ENCODE measurements at regions not wholly inside any gene's neighbourhood (a gene's known extent, or its start where the extent isn't known, plus 50 kb on each side); places are given as distances from the start of the nearest gene placed in this dataset.

GRCh38 chr16:82260212-82260795, 90.3 kb upstream of the MPHOSPH6 start:
- no peak for DNase-seq (ENCODE audit: low read depth in 4 of 4, low spot score in 3 of 4)

- no peak for DNase-seq (ENCODE audit: low read depth in 4 of 4, low spot score in 3 of 4)
These were observed 89.7 kb upstream of the MPHOSPH6 start for GRCh38 chr16:82259731-82260130.

GRCh38 chr16:82257990-82258389, 88.0 kb upstream of the MPHOSPH6 start:
- DNase-seq (ENCODE audit: low read depth in 4 of 4, low spot score in 3 of 4) = no peak

DNA sequence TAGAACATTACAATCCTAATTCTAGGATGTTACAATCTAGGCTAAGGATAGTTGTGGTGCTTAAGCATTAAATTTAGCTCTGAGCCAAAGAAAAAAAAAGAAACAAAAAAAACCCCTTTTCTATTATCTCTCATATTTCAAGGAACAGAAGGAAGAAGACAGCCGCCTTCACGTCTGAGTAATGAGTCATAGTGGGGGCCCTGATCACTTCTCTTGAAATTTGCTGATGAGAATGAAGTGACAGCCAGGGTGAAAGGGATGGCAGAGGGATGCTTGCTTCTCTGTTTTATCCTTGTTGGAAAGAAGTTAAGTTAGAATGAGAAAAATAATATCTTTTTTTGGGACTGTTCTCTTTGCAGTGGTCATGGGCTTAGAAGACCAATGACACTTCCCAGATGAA, 82.6 kb upstream of the MPHOSPH6 start:
- no peak for DNase-seq (ENCODE audit: low read depth in 4 of 4, low spot score in 3 of 4)

DNA sequence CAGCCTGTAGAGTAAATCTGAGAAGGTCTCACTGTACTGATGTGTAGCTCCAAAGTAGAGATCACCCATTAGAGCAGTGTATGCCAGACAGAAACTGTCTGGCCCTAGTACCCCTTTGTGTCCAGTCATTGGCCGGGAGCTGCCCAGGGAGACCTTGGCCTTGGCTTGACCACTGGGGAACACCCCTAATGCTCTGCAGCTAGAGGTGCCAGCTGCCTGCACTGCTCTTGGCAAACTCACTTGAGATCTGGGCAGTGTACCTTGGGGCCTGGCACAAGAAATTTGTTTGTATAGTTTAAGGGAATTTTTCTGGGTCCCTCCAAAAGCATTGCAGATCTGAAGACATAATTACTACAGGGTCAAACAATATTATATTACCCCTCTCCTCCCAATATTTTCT, 78.7 kb upstream of the MPHOSPH6 start:
- no peak for DNase-seq (ENCODE audit: low read depth in 4 of 4, low spot score in 3 of 4)

DNA sequence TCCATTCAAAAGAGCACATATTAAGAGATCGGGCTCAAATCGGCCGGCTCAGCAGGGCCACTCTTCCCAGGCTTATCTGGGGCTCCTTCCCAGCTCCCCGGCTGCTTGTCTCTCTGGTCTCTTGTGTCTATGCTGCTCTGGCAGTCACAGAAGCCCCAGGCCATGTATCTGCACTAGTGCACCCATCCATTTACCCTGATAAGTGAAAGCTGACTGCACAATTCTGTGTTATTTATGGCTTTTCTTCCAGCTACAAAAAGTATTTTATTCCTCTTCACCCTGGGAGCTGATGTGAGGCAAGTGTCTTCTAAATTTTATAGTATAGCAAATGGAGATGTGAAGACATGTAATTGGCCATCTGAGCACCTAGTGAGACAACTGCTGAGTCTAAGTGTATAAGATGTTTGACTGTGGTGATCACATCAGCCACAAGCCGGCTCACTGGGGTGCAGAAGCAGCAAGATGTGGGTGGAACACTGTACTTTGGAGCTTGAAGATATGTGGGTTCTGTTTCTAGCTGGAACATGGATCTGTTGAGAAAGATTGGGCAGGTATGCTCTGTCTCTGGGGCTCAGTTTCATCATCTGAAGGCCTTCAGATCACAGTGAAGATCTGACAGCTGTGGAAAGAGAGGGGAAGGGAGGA, 78.1 kb upstream of the MPHOSPH6 start:
- no peak for DNase-seq (ENCODE audit: low read depth in 4 of 4, low spot score in 3 of 4)

DNA sequence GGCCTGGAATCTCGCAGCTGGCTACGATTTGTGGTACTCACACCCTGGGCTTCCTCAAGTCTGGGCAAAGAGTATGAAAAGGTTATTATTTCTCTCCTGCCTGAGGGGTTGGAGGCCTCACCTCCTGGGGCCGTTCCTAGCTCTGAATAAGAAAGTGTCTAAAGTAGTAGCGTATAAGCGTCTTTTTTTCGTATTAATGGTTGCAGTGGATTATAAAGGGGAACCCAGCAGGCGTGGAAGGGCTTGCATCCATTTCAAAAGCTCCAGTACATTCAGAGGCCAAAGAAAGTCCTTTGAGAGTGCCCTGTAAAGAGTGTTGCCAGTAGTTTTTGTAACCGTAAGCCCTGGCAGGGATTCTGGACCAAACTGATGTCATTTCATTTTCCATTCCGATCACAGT, 72.2 kb upstream of the MPHOSPH6 start:
- DNase-seq (ENCODE audit: low read depth in 4 of 4, low spot score in 3 of 4) = no peak

DNA sequence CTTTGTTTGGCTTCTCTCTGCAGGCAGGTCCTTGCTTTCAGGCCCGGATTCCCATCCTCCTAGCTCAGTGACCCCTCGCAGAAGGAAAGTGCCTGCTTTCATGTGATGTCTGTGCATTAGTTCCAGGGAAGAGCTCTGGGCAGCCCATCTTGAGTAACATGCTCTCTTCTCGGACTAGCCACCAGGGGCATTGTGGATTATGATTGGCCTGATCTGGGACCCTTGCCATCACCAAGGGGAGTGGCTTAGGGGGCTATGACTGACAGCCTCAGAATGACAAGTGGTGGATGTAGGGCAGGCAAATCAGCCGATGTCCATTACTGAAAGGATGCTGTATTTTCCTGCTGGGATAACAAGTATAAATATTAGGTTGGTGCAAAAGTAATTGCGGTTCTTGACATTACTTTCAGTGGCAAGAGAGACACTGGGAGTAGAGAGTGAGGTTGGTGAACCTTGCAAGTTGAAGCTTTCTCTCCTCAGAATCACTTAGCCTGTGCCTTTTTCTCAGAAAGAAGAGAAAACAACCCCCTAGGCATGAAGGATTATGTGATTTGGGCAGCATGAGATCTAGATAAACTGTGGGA, 71.5 kb upstream of the MPHOSPH6 start:
- no peak for DNase-seq (ENCODE audit: low read depth in 4 of 4, low spot score in 3 of 4)

- no peak for DNase-seq (ENCODE audit: low read depth in 4 of 4, low spot score in 3 of 4)
These were observed 70.1 kb upstream of the MPHOSPH6 start for GRCh38 chr16:82240111-82240510.

DNA sequence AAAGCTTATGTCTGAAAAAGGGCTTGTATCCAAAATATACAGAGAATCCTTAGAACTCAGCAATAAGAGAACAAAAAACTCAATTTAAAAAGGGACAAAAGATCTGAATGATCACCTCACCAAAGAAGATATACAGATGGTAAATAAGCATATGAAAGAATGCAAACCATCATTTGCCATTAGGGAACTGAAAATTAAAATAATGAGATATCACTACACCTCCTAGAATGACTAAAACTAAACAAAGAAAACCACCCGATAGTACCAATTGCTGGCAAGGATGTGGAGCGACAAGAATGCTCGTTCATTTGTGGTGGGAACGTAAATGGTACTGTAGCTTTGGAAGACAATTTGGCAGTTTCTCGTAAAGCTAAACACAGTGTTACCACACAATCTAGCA, 66.9 kb upstream of the MPHOSPH6 start:
- DNase-seq (ENCODE audit: low read depth in 4 of 4, low spot score in 3 of 4) = no peak

DNA sequence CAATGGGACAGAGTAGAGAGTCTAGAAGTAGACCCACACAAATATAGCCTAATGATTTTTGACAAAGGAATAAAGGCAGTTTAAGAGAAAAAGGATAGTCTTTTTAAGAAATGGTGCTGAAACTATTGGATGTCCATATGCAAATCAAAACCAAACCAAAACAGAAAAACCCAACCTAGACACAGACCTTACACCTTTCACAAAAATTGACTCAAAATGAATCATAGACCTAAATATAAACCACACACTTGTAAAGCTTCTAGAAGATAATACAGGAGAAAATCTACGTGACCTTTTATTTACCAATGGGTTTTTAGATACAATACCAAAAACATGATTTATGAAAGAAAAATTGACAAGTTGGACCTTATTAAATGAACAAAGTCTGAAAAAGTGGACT, 66.4 kb upstream of the MPHOSPH6 start:
- no peak for DNase-seq (ENCODE audit: low read depth in 4 of 4, low spot score in 3 of 4)

- no peak for DNase-seq (ENCODE audit: low read depth in 4 of 4, low spot score in 3 of 4)
These were observed 62.8 kb upstream of the MPHOSPH6 start for GRCh38 chr16:82232806-82233205.

- DNase-seq (ENCODE audit: low read depth in 4 of 4, low spot score in 3 of 4) = no peak
These were observed 61.2 kb upstream of the MPHOSPH6 start for GRCh38 chr16:82231008-82231787.

- DNase-seq (ENCODE audit: low read depth in 4 of 4, low spot score in 3 of 4) = peak; percentile 33 to 60 (median 44)
These were observed 60.0 kb upstream of the MPHOSPH6 start for GRCh38 chr16:82229800-82230619.

DNA sequence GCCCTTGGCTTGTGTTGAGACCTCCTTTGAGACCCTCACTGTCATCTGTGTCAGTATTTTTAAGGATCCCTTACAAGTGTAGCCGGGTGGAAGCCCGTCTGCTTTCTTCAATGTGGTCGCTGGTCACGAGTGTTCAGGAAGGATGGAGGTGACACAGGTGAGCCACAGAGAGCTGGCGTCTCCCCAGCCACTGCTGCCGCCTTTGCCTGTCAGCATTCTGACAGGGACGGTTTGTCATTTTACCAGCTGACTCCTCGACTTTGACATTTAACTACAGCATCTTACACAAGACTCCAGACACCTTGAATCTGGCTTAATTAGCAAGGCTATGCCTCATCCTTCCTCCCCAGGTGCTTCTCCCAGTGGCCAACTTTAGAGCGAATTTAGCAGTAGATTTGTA, 56.3 kb upstream of the MPHOSPH6 start:
- DNase-seq (ENCODE audit: low read depth in 4 of 4, low spot score in 3 of 4) = no peak

- DNase-seq (ENCODE audit: low read depth in 4 of 4, low spot score in 3 of 4) = no peak
These were observed 54.8 kb upstream of the MPHOSPH6 start for GRCh38 chr16:82224821-82225220.

DNA sequence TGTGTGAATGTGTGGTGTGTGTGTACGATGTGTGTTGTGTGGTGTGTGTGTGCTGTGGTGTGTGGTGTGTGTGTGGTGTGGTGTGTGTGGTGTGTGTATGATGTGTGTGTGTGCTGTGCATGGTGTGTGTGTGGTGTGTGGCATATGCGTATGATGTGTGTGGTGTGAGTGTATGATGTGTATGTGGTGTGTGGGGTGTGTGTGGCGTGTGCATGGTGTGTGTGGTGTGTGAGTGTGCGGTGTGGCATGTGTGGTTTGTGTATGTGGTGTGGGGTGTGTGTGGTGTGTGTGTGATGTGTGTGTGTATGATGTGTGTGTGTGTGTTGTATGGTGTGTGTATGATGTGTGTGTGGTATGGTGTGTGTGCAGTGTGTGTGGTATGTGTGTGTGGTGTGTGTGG, 50.5 kb upstream of the MPHOSPH6 start:
- no peak for DNase-seq (ENCODE audit: low read depth in 4 of 4, low spot score in 3 of 4)
